MCF 10A (cell line): ENCODE measurements at regions not wholly inside any gene's neighbourhood (a gene's known extent, or its start where the extent isn't known, plus 50 kb on each side); places are given as distances from the start of the nearest gene placed in this dataset.

ENCODE experiments used
- BruUV-seq: library from RNA; stranded (reverse); fragments of 400-500 nt; replicated peaks from 2 replicates; lab custom pipeline; 2021; lab: Mats Ljungman, UMichigan
- CTCF ChIA-PET: fragments of 300-600 bp; sonication (Branson Sonifier 250); formaldehyde crosslinking; extraction: SDS; loops from one replicate; lab custom pipeline; 2021; ENCODE audit warnings: antibody characterized with exemption, inconsistent platforms; lab: Yijun Ruan, JAX
- POLR2A ChIA-PET: fragments of 300-600, 350-650 bp; sonication (Branson Sonifier 250); formaldehyde crosslinking; extraction: SDS; loops from one replicate; lab custom pipeline; 2020; ENCODE audit warnings: antibody characterized with exemption, inconsistent platforms; lab: Yijun Ruan, JAX
- DNase-seq: peaks from one replicate; pipeline ENCODE4 v3.0.0-alpha.2; 2018; ENCODE audit not compliant: unreplicated experiment
- H3K27ac Mint-ChIP-seq: one replicate; pipeline ENCODE4 v1.8.0; 2022; ENCODE audit warnings: mild to moderate bottlenecking, low read depth, mixed read lengths; ENCODE audit not compliant: unreplicated experiment
- H3K27me3 Mint-ChIP-seq: one replicate; pipeline ENCODE4 v1.8.0; 2022; ENCODE audit warnings: mixed read lengths; ENCODE audit not compliant: insufficient read depth, unreplicated experiment
- H3K36me3 Mint-ChIP-seq: one replicate; pipeline ENCODE4 v1.8.0; 2022; ENCODE audit warnings: mild to moderate bottlenecking, moderate library complexity, mixed read lengths; ENCODE audit not compliant: insufficient read depth, unreplicated experiment
- H3K4me1 Mint-ChIP-seq: one replicate; pipeline ENCODE4 v1.8.0; 2022; ENCODE audit warnings: mixed read lengths; ENCODE audit not compliant: insufficient read depth, unreplicated experiment
- H3K4me3 Mint-ChIP-seq: one replicate; pipeline ENCODE4 v1.8.0; 2022; ENCODE audit warnings: mild to moderate bottlenecking, moderate library complexity, mixed read lengths; ENCODE audit not compliant: unreplicated experiment
- H3K9me3 Mint-ChIP-seq: one replicate; pipeline ENCODE4 v1.8.0; 2022; ENCODE audit warnings: mixed read lengths; ENCODE audit not compliant: unreplicated experiment
- intact Hi-C: fragments of 100-400 bp; cut with micrococcal nuclease; formaldehyde crosslinking; loops from 2 replicates; pipeline ENCODE4 v1.14.1; 2022
- TF ChIP-seq, protein P1 (sequence below): fragments of 200-600 bp; IDR thresholded peaks from one replicate; pipeline ENCODE4 v1.8.0; 2022; ENCODE audit warnings: antibody characterized with exemption, mild to moderate bottlenecking; ENCODE audit not compliant: unreplicated experiment

DNA sequence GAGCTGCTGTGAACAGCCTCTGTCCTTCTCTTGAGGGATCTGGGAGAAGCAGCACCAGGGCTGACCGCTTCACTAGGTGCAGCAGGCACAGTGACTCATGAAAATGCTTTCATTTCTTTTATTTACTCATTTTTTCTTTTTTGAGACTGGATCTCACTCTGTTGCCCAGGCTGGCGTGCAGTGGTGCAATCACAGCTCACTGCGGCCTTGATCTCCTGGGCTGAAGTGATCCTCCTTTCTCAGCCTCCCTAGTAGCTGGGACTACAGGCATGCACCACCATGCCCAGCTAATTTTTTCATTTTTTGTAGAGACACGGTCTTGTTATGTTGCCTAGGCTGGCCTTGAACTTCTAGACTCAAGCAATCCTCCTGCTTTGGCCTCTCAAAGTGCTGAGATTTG lies 216.8 kb upstream of the EEF2KMT start:
- ChIA-PET CTCF (no interaction called here), POLR2A (no interaction called here)
- TF ChIP-seq, protein P1, sequence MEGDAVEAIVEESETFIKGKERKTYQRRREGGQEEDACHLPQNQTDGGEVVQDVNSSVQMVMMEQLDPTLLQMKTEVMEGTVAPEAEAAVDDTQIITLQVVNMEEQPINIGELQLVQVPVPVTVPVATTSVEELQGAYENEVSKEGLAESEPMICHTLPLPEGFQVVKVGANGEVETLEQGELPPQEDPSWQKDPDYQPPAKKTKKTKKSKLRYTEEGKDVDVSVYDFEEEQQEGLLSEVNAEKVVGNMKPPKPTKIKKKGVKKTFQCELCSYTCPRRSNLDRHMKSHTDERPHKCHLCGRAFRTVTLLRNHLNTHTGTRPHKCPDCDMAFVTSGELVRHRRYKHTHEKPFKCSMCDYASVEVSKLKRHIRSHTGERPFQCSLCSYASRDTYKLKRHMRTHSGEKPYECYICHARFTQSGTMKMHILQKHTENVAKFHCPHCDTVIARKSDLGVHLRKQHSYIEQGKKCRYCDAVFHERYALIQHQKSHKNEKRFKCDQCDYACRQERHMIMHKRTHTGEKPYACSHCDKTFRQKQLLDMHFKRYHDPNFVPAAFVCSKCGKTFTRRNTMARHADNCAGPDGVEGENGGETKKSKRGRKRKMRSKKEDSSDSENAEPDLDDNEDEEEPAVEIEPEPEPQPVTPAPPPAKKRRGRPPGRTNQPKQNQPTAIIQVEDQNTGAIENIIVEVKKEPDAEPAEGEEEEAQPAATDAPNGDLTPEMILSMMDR: no peak

DNA sequence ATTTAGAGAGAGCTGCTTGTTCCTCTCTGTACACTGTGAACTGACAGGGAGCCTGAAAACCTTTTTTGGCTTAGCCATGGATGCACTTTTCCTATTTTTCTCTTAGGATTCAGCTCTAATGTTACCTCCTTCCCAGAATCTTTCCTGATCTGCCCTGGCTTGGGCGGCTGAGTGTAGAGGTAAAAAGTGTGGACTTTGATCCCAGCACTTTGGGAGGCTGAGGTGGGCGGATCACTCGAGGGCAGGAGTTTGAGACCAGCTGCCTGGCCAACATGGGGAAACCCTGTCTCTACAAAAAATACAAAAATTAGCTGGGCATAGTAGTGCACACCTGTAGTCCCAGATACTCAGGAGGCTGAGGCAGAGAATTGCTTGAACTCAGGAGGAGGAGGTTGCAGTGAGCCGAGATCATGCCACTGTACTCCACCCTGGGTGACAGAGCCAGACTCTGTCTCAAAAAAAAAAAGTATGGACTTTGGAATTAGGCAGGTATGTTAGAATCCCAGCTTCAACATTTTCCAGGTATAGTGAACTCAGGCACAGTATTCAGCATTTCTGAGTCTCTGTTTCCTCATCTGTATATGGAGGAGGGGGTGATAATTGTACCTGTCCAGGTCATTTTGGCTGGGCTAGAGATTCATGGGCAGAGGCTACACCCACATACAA lies 212.5 kb upstream of the EEF2KMT start:
- no peak overlapping the region for H3K4me3 Mint-ChIP-seq
- POLR2A ChIA-PET: no interaction called here
- BruUV-seq: no TSS peak
- H3K9me3 Mint-ChIP-seq: peaks cover 30% of the 10 kb centered on the region
- no peaks in the 10 kb centered on the region for H3K36me3 Mint-ChIP-seq
- no peak for DNase-seq
- intact Hi-C loops: no loop called here
- CTCF ChIA-PET: no interaction called here
- no peak overlapping the region for H3K27ac Mint-ChIP-seq
- TF ChIP-seq, protein P1: no peak
- no peaks in the 10 kb centered on the region for H3K27me3 Mint-ChIP-seq
- no peaks in the 10 kb centered on the region for H3K4me1 Mint-ChIP-seq

More for the DNA sequence above, 216.8 kb upstream of the EEF2KMT start:
- no TSS peak for BruUV-seq
- no peaks in the 10 kb centered on the region for H3K4me1 Mint-ChIP-seq
- H3K9me3 Mint-ChIP-seq: peaks cover 46% of the 10 kb centered on the region
- H3K36me3 Mint-ChIP-seq: no peaks in the 10 kb centered on the region
- H3K27me3 Mint-ChIP-seq: no peaks in the 10 kb centered on the region
- H3K4me3 Mint-ChIP-seq: no peak overlapping the region
- no peak for DNase-seq
- H3K27ac Mint-ChIP-seq: no peak overlapping the region
- intact Hi-C loops: no loop called here

DNA sequence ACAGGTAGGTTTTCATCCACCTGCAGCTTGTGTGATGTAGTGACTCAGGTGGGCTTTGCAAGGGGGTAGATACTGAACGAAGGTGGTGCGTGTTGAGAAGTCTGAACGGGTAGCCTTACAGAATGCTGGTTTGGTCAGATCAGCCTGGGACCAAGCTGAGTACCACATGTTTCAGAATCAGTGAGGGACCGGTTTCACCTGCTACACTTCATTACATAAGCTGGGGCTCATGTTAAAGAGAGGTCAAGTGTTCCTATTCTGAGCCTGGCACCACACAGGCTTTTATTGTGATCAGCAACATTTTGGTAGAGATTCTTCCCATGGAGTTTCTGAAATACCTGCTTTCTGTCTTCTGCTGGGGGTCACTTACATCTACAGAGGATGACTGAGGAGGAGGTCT lies 207.4 kb upstream of the EEF2KMT start:
- CTCF ChIA-PET: no interaction called here
- no peaks in the 10 kb centered on the region for H3K27me3 Mint-ChIP-seq
- POLR2A ChIA-PET: no interaction called here
- peaks cover 25% of the 10 kb centered on the region for H3K9me3 Mint-ChIP-seq
- no TSS peak for BruUV-seq
- H3K36me3 Mint-ChIP-seq: no peaks in the 10 kb centered on the region
- no peak overlapping the region for H3K4me3 Mint-ChIP-seq
- intact Hi-C loops: no loop called here
- TF ChIP-seq, protein P1: no peak
- H3K4me1 Mint-ChIP-seq: no peaks in the 10 kb centered on the region
- no peak for DNase-seq
- no peak overlapping the region for H3K27ac Mint-ChIP-seq

DNA sequence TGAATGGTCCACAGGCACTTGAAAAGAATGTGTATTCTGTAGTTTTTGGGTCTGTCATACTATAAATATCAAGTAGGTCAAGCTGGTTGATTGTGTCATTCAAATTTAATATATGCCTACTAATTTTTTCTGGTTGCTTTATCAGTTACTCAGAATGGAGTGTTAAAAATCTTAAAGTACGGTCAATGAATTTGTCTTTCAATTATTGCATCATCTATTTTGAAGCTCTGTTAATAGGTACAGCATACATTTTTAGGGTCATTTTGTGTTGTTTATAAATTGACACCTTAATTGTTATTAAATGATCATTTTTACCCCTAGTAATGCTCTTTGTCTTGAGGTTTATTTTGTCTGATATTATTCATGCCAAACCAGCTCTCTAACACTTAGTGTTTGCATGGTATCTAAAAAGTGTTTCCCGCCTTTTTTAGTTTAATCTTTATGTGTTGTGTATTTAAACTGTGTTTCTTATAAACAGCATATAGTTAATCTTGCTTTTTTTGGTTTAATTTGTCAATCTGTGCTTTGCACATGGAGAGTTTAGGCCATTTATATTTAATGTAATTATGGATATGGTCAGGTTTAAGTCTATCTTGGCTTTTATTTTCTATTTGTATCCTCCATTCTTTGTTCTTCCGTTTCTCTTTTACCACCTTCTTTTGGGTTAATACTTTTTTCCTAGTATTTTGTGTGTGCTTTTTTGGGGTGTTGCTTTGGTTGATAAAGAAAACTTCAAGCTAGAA lies 204.9 kb upstream of the EEF2KMT start:
- TF ChIP-seq, protein P1: no peak
- intact Hi-C loops: no loop called here
- Mint-ChIP-seq H3K36me3 (no peaks in the 10 kb centered on the region), H3K4me3 (no peak overlapping the region), H3K4me1 (no peaks in the 10 kb centered on the region), H3K27me3 (no peaks in the 10 kb centered on the region), H3K9me3 (peaks cover 20% of the 10 kb centered on the region), H3K27ac (no peak overlapping the region)
- DNase-seq: no peak
- BruUV-seq: no TSS peak
- ChIA-PET POLR2A (no interaction called here), CTCF (no interaction called here)
